Stomach (tissue), 4 donors: ENCODE measurements at regions not wholly inside any gene's neighbourhood (a gene's known extent, or its start where the extent isn't known, plus 50 kb on each side); places are given as distances from the start of the nearest gene placed in this dataset.

Source experiments
- CTCF ChIP-seq, 7 experiments: fragments of 450-650 bp in 4 of 7; fragments of 200-600 bp in 3 of 7; sonication (generic) in 3 of 7; IDR thresholded peaks; one replicate each; pipeline ENCODE4 v1.5.1; 2016 to 2019; ENCODE audit warnings: antibody characterized with exemption in 7 of 7, control low read depth in 2 of 7, mild to moderate bottlenecking in 1 of 7
- EP300 ChIP-seq: sonication (generic); formaldehyde crosslinking; IDR thresholded peaks from one replicate; pipeline ENCODE4 v1.6.1; 2017; ENCODE audit warnings: antibody characterized with exemption
- POLR2A ChIP-seq, 4 donors: fragments of 450-650 bp; IDR thresholded peaks; one replicate each; pipeline ENCODE4 v1.6.1; 2016; ENCODE audit warnings: antibody characterized with exemption in 4 of 4, control low read depth in 2 of 4, mild to moderate bottlenecking in 1 of 4, moderate library complexity in 1 of 4

GRCh38 chr7:115662676-115663075, 367.9 kb downstream of the TFEC start:
- TF ChIP-seq POLR2A (IDR thresholded peaks at IDR 0.05) (no peak), CTCF (IDR thresholded peaks at IDR 0.05) (no peak), EP300 (no peak)
